Glutamatergic neuron (in vitro differentiated cells): ENCODE measurements at regions not wholly inside any gene's neighbourhood (a gene's known extent, or its start where the extent isn't known, plus 50 kb on each side); places are given as distances from the start of the nearest gene placed in this dataset.
"Not testable (repeated sequence)": the region's sequence is repeated elsewhere in the genome, so short reads cannot be mapped to it uniquely, and the experiment has no call there.

Experiments used
- DNase-seq: peaks from one replicate; pipeline ENCODE4 v3.0.0; 2022
- H3K27ac Mint-ChIP-seq: one replicate; pipeline ENCODE4 v1.8.0; 2020; ENCODE audit warnings: mild to moderate bottlenecking, mixed read lengths, inconsistent platforms; ENCODE audit not compliant: unreplicated experiment
- H3K27me3 Mint-ChIP-seq: one replicate; pipeline ENCODE4 v1.8.0; 2020; ENCODE audit warnings: mild to moderate bottlenecking, moderate library complexity, mixed read lengths, inconsistent platforms; ENCODE audit not compliant: unreplicated experiment
- H3K36me3 Mint-ChIP-seq: one replicate; pipeline ENCODE4 v1.8.0; 2020; ENCODE audit warnings: mild to moderate bottlenecking, mixed read lengths, inconsistent platforms; ENCODE audit not compliant: unreplicated experiment
- H3K4me1 Mint-ChIP-seq: one replicate; pipeline ENCODE4 v1.8.0; 2020; ENCODE audit warnings: mild to moderate bottlenecking, low read depth, mixed read lengths, inconsistent platforms; ENCODE audit not compliant: unreplicated experiment
- H3K4me3 Mint-ChIP-seq: one replicate; pipeline ENCODE4 v1.8.0; 2020; ENCODE audit warnings: mild to moderate bottlenecking, mixed read lengths, inconsistent platforms; ENCODE audit not compliant: unreplicated experiment
- H3K9me3 Mint-ChIP-seq: one replicate; pipeline ENCODE4 v1.8.0; 2020; ENCODE audit warnings: mild to moderate bottlenecking, moderate library complexity, mixed read lengths, inconsistent platforms; ENCODE audit not compliant: unreplicated experiment

DNA sequence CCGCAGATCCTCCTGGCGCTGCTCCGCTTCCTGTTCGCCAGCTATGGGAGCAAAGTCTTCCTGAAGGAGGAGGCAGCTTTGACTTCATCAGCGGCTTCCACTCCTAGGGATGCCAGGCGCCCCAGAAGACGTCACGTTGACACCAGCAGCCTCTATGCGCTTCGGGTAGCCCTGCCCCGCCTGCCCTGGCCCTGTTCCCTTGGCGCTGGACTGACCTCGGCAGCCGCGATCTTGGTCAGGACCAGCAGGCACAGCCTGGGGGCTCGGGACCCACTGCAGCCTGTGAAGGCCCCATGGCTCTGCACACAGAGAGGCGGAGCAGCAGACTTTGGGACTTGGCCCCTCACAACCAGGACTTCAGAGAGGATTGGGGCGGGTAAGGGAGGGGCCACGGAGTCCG lies 957.8 kb downstream of the RPIA start:
- not testable (repeated sequence) for DNase-seq, H3K4me1 Mint-ChIP-seq, H3K9me3 Mint-ChIP-seq, H3K4me3 Mint-ChIP-seq, H3K27ac Mint-ChIP-seq, H3K36me3 Mint-ChIP-seq, H3K27me3 Mint-ChIP-seq

DNA sequence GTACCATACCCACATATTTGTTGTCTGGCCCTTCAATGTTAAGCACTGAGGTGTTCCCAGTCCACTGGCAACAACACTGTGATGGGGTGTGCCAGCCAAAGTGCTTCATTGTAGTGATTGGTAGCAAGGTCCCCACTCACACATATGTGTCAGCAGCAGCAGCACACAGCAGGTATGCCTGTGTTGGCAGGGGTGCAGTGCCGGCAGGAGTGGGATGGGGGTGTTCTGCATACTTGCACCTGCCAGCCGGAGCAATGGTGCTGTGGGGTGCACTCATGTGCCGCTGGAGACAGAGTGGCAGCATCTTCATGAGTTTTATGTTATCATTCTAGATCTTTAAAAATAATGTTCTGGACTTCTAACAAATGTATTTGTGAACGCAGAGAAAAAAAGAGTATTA lies 987.8 kb downstream of the RPIA start:
- not testable (repeated sequence) for H3K36me3 Mint-ChIP-seq, H3K27ac Mint-ChIP-seq, H3K9me3 Mint-ChIP-seq

More for the DNA sequence above, 987.8 kb downstream of the RPIA start:
- not testable (repeated sequence) for DNase-seq, H3K4me3 Mint-ChIP-seq, H3K27me3 Mint-ChIP-seq, H3K4me1 Mint-ChIP-seq
